HCT116 (cell line): ENCODE measurements at regions not wholly inside any gene's neighbourhood (a gene's known extent, or its start where the extent isn't known, plus 50 kb on each side); places are given as distances from the start of the nearest gene placed in this dataset.

ENCODE experiments used
- ATAC-seq: fragments of 200-7000 bp; cut with Tn5 transposase; 2 replicates; pipeline ENCODE4 v1.9.1; 2020; ENCODE audit warnings: mild to moderate bottlenecking, moderate library complexity
- BruUV-seq: library from RNA; stranded (reverse); fragments of 400-500 nt; replicated peaks from 2 replicates; lab custom pipeline; 2021; lab: Mats Ljungman, UMichigan
- CTCF ChIA-PET: fragments of 300-600 bp; sonication (Branson Sonifier 250); formaldehyde crosslinking; loops from one replicate; lab custom pipeline; 2021; ENCODE audit warnings: antibody characterized with exemption; lab: Charles Lee
- POLR2A ChIA-PET: fragments of 300-600, 350-600 bp; sonication (Branson Sonifier 250); formaldehyde crosslinking; loops from one replicate; lab custom pipeline; 2021; ENCODE audit warnings: antibody characterized with exemption; lab: Charles Lee
- RAD21 ChIA-PET, 2 experiments: fragments of 300-600 bp; sonication (Branson Sonifier 250); formaldehyde crosslinking; loops; one replicate each; lab custom pipeline; 2023; ENCODE audit warnings: low total read pairs in 2 of 2; ENCODE audit not compliant: uncharacterized antibody in 2 of 2, unreplicated experiment in 2 of 2, low non-redundant PET in 1 of 2; lab: Charles Lee
- DNase-seq: peaks from one replicate; pipeline ENCODE4 v3.0.0-alpha.2; 2010; ENCODE audit warnings: low read depth, low spot score
- H2AFZ ChIP-seq: fragments of 200-600 bp; shearing (Covaris generic), sonication (generic); 2 replicates; pipeline ENCODE4 v1.6.1; 2017; ENCODE audit warnings: low read depth, mixed run types, mixed read lengths, antibody characterized with exemption, low read length; ENCODE audit not compliant: poor library complexity, severe bottlenecking
- H3K27ac ChIP-seq: 2 replicates; pipeline ENCODE4 v1.5.1; 2012; ENCODE audit warnings: low read depth, low read length
- H3K27me3 ChIP-seq: fragments of 200-600 bp; sonication (generic); 2 replicates; pipeline ENCODE4 v1.6.1; 2016; ENCODE audit warnings: mixed run types, low read length, mixed read lengths; ENCODE audit not compliant: insufficient read depth
- H3K36me3 ChIP-seq, 2 experiments: fragments of 200-500 bp in 1 of 2; fragments of 200-600 bp in 1 of 2; sonication (Bioruptor generic) in 1 of 2; sonication (generic) in 1 of 2; 2 replicates each; pipeline versions ENCODE4 v1.5.1 to v1.6.1; 2014 to 2016; ENCODE audit warnings: low read length in 2 of 2, inconsistent platforms in 1 of 2, mixed read lengths in 1 of 2, mixed run types in 1 of 2; ENCODE audit not compliant: insufficient read depth in 2 of 2, control insufficient read depth in 1 of 2
- H3K4me1 ChIP-seq, 2 experiments: fragments of 200-600 bp in 1 of 2; sonication (generic) in 1 of 2; 2 replicates each; pipeline versions ENCODE4 v1.5.1 to v1.6.1; 2012 to 2017; ENCODE audit warnings: low read length in 2 of 2, inconsistent platforms in 1 of 2, mild to moderate bottlenecking in 1 of 2, mixed read lengths in 1 of 2, mixed run types in 1 of 2, moderate library complexity in 1 of 2; ENCODE audit not compliant: insufficient read depth in 2 of 2, control insufficient read depth in 1 of 2
- H3K4me2 ChIP-seq: fragments of 200-600 bp; sonication (generic); 2 replicates; pipeline ENCODE4 v1.6.1; 2017; ENCODE audit warnings: mixed run types, low read length, mixed read lengths
- H3K4me3 ChIP-seq, 2 experiments: fragments of 200-600 bp in 1 of 2; sonication (generic) in 1 of 2; replicated peaks in 1 of 2; 2 replicates each; pipeline ENCODE4 v1.5.1; 2011 to 2016; ENCODE audit warnings: low read length in 2 of 2, control low read depth in 1 of 2, low read depth in 1 of 2, mild to moderate bottlenecking in 1 of 2, mixed read lengths in 1 of 2, mixed run types in 1 of 2
- H3K79me2 ChIP-seq: fragments of 200-600 bp; sonication (generic); 2 replicates; pipeline ENCODE4 v1.6.1; 2017; ENCODE audit warnings: mild to moderate bottlenecking, mixed run types, low read length, moderate library complexity, mixed read lengths; ENCODE audit not compliant: insufficient read depth
- H3K9ac ChIP-seq: fragments of 200-600 bp; sonication (generic); 2 replicates; pipeline ENCODE4 v1.6.1; 2016; ENCODE audit warnings: low read length, mixed read lengths
- H3K9me2 ChIP-seq: fragments of 200-600 bp; sonication (generic), shearing (Covaris generic); 2 replicates; pipeline ENCODE4 v1.6.1; 2017; ENCODE audit warnings: mixed run types, mild to moderate bottlenecking, moderate library complexity; ENCODE audit not compliant: insufficient read depth
- H3K9me3 ChIP-seq, 2 experiments: fragments of 200-500 bp in 1 of 2; fragments of 200-600 bp in 1 of 2; sonication (Bioruptor generic) in 1 of 2; sonication (generic) in 1 of 2; 2 replicates each; pipeline ENCODE4 v1.6.1; 2014 to 2017; ENCODE audit warnings: low read length in 2 of 2, mixed read lengths in 2 of 2, inconsistent platforms in 1 of 2, low read depth in 1 of 2, mild to moderate bottlenecking in 1 of 2, mixed run types in 1 of 2, moderate library complexity in 1 of 2; ENCODE audit not compliant: control insufficient read depth in 1 of 2, insufficient read depth in 1 of 2
- H4K20me1 ChIP-seq: fragments of 200-600 bp; sonication (generic), shearing (Covaris generic); 2 replicates; pipeline ENCODE4 v1.6.1; 2017; ENCODE audit warnings: mixed run types, mild to moderate bottlenecking, moderate library complexity; ENCODE audit not compliant: insufficient read depth
- EZH2 ChIP-seq: fragments of 200-600 bp; sonication (generic); IDR thresholded peaks from 2 replicates; pipeline ENCODE4 v1.6.1; 2017; ENCODE audit warnings: antibody characterized with exemption, mixed run types
- EZH2phosphoT487 ChIP-seq: fragments of 200-600 bp; IDR thresholded peaks from 2 replicates; pipeline ENCODE4 v1.6.1; 2018; ENCODE audit warnings: antibody characterized with exemption, borderline replicate concordance
- POLR2A ChIP-seq: IDR thresholded peaks from 2 replicates; pipeline ENCODE4 v1.7.0; 2011; ENCODE audit warnings: borderline replicate concordance; ENCODE audit not compliant: insufficient read depth, insufficient read length; ENCODE audit errors: extremely low read depth
- REST ChIP-seq: IDR thresholded peaks from 2 replicates; pipeline ENCODE4 v1.6.1; 2012; ENCODE audit warnings: low read depth
- SRF ChIP-seq: IDR thresholded peaks from 2 replicates; pipeline ENCODE4 v1.6.1; 2012; ENCODE audit warnings: low read depth
- intact Hi-C: fragments of 100-400 bp; cut with micrococcal nuclease; formaldehyde crosslinking; loops from 2 replicates; pipeline ENCODE4 v1.10.0; 2022
- TF ChIP-seq, protein P1 (sequence below): IDR thresholded peaks from 2 replicates; pipeline ENCODE4 v1.6.1; 2012

DNA sequence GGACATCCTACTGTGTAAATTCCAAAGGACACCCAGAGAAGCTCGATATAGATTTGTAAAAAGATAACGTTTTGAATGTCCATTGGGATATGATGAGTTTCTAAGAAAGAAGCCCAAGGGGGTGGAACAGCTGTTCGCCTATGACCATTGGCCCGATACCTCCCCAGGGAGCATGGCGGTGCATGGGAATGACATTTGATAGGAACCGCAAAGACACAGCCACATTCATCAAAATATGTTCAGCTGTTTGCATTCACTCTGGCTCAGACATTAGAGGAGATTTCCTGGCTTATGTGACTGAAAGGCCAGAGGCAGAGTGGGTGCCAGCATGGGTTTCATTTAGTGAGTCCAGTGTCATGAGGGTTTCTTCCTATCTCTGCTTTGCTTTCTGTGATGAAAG, 56.0 kb upstream of the BAIAP2L1 start:
- no peaks in the 10 kb centered on the region for H3K36me3 ChIP-seq
- POLR2A ChIA-PET: no interaction called here
- H2AFZ ChIP-seq: no peak overlapping the region
- no peak overlapping the region for H3K4me2 ChIP-seq
- no peak overlapping the region for H3K27ac ChIP-seq
- TF ChIP-seq SRF (no peak), EZH2phosphoT487 (no peak), EZH2 (no peak), POLR2A (no peak), REST (no peak)
- TF ChIP-seq, all 23 proteins: peak for 0
- H3K27me3 ChIP-seq: no peaks in the 10 kb centered on the region
- no peaks in the 10 kb centered on the region for H3K9me2 ChIP-seq
- no peaks in the 10 kb centered on the region for H4K20me1 ChIP-seq
- no peaks in the 10 kb centered on the region; a peak in 1 of 4 replicates for H3K9me3 ChIP-seq
- no peak overlapping the region for H3K9ac ChIP-seq
- ChIA-PET RAD21 (no interaction called here), CTCF (no interaction called here)
- no peak overlapping the region for H3K4me3 ChIP-seq
- no TSS peak for BruUV-seq
- ATAC-seq: no peak
- no peaks in the 10 kb centered on the region for H3K4me1 ChIP-seq
- intact Hi-C loops: no loop called here
- no peak for DNase-seq
- H3K79me2 ChIP-seq: no peaks in the 10 kb centered on the region

DNA sequence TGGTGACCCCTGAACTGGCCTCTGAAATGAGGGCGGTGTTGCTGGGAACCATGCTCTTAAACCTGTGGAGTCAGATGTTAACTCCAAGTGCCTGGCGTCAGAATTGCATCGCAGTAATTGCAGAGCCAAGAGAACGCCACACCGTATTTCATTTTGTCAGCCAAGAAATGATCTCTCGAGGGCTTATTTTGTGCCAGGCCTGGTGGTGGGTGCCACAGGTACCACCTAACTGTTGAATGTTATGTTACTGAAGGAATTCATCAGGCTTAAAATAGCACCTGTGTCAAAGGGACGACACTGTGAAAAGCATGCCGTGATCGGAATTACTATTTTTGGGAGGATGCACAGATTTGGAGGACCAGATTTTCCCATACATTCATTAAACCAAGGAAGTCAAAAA, 51.9 kb upstream of the BAIAP2L1 start:
- no peak overlapping the region for H3K27ac ChIP-seq
- H4K20me1 ChIP-seq: no peaks in the 10 kb centered on the region
- H3K36me3 ChIP-seq: no peaks in the 10 kb centered on the region
- CTCF ChIA-PET: no interaction called here
- POLR2A ChIA-PET: no interaction called here
- no TSS peak for BruUV-seq
- no peaks in the 10 kb centered on the region for H3K9me2 ChIP-seq
- intact Hi-C loops: no loop called here
- no peak overlapping the region for H2AFZ ChIP-seq
- H3K4me3 ChIP-seq: no peak overlapping the region
- H3K9ac ChIP-seq: no peak overlapping the region
- no peak for ATAC-seq
- no peak for DNase-seq
- H3K4me2 ChIP-seq: no peak overlapping the region
- no peaks in the 10 kb centered on the region for H3K27me3 ChIP-seq
- peaks cover 0 to 3% of the 10 kb centered on the region in 2 experiments; a peak in 1 of 4 replicates for H3K4me1 ChIP-seq
- no peaks in the 10 kb centered on the region; a peak in 1 of 4 replicates for H3K9me3 ChIP-seq
- RAD21 ChIA-PET: no interaction called here
- no peaks in the 10 kb centered on the region for H3K79me2 ChIP-seq
- TF ChIP-seq, protein P1, sequence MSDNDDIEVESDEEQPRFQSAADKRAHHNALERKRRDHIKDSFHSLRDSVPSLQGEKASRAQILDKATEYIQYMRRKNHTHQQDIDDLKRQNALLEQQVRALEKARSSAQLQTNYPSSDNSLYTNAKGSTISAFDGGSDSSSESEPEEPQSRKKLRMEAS: no peak
